ENCODE measurements at regions not wholly inside any gene's neighbourhood (a gene's known extent, or its start where the extent isn't known, plus 50 kb on each side); places are given as distances from the start of the nearest gene placed in this dataset.

GRCh38 chr9:13588151-13589033, 308.9 kb upstream of the MPDZ start:
- TF ChIP-seq CTCF (IDR thresholded peaks at IDR 0.05) (no peak), EP300 (IDR thresholded peaks at IDR 0.05) (no peak), POLR2AphosphoS5 (IDR thresholded peaks at IDR 0.05) (no peak), POLR2A (IDR thresholded peaks at IDR 0.05) (no peak)

Data from sigmoid colon (tissue), 4 donors.